SU-DHL-6 (cell line): ENCODE measurements at regions not wholly inside any gene's neighbourhood (a gene's known extent, or its start where the extent isn't known, plus 50 kb on each side); places are given as distances from the start of the nearest gene placed in this dataset.

Experiments
- CTCF ChIP-seq: fragments of 200-600 bp; sonication (generic); IDR thresholded peaks from one replicate; pipeline ENCODE4 v1.5.1; 2017; ENCODE audit warnings: antibody characterized with exemption, mild to moderate bottlenecking, low read length, moderate library complexity; ENCODE audit not compliant: insufficient read depth, poor library complexity, severe bottlenecking
- EZH2phosphoT487 ChIP-seq: fragments of 200-600 bp; sonication (generic), shearing (Covaris generic); conservative IDR thresholded peaks from 2 replicates; pipeline ENCODE4 v1.6.1; 2018; ENCODE audit warnings: mild to moderate bottlenecking, antibody characterized with exemption, low read length, moderate library complexity, mixed read lengths

DNA sequence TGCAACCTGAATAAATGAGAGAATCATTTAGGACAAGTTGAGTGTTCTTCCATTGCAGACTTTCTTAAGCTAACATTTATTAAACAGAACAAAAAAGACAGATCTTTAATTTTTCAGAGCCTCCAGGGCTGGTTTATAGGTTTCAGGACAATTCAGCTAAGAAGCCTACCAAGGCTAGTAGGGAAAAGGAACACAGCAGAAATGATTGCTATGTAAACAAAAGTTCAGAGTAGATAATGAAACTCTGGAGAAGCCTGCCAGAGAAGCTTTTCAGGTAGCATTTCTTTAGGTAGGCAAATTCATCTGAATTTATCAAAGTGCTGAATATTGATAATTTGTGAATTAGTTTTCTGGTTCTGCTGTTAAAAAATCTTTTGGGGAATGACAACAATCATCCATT lies 264.2 kb downstream of the DEPDC1B start:
- TF ChIP-seq CTCF (no peak), EZH2phosphoT487 (no peak)
